Sigmoid colon (tissue), 4 donors: ENCODE measurements at regions not wholly inside any gene's neighbourhood (a gene's known extent, or its start where the extent isn't known, plus 50 kb on each side); places are given as distances from the start of the nearest gene placed in this dataset.

ENCODE experiments used
- CTCF ChIP-seq, 4 experiments: fragments of 450-650 bp in 3 of 4; fragments of 200-600 bp in 1 of 4; IDR thresholded peaks; one replicate each; pipeline ENCODE4 v1.5.1; 2016 to 2019; ENCODE audit warnings: antibody characterized with exemption in 4 of 4, mild to moderate bottlenecking in 3 of 4, moderate library complexity in 2 of 4
- EP300 ChIP-seq, 4 donors: sonication (generic); formaldehyde crosslinking; IDR thresholded peaks; one replicate each; pipeline ENCODE4 v1.6.1; 2017; ENCODE audit warnings: antibody characterized with exemption in 4 of 4
- POLR2A ChIP-seq, 2 donors: fragments of 450-650 bp; IDR thresholded peaks; one replicate each; pipeline ENCODE4 v1.6.1; 2016; ENCODE audit warnings: antibody characterized with exemption in 2 of 2, mild to moderate bottlenecking in 2 of 2, moderate library complexity in 2 of 2
- POLR2AphosphoS5 ChIP-seq, 4 donors: sonication (generic); formaldehyde crosslinking; IDR thresholded peaks; one replicate each; pipeline ENCODE4 v1.6.1; 2017; ENCODE audit warnings: antibody characterized with exemption in 4 of 4

GRCh38 chr12:13799574-13799973 lies 181.8 kb downstream of the GRIN2B start:
- TF ChIP-seq CTCF (IDR thresholded peaks at IDR 0.05) (no peak), POLR2A (IDR thresholded peaks at IDR 0.05) (no peak), POLR2AphosphoS5 (IDR thresholded peaks at IDR 0.05) (no peak), EP300 (IDR thresholded peaks at IDR 0.05) (no peak)
